Stimulated activated CD4-positive, alpha-beta T cell treated with anti-CD3 and anti-CD28 coated beads, Interleukin-1b, Interleukin-23, amount 100 ng/mL, for 4 hours (primary cell): ENCODE measurements at regions not wholly inside any gene's neighbourhood (a gene's known extent, or its start where the extent isn't known, plus 50 kb on each side); places are given as distances from the start of the nearest gene placed in this dataset.
"Not testable (repeated sequence)": the region's sequence is repeated elsewhere in the genome, so short reads cannot be mapped to it uniquely, and the experiment has no call there.

Experiments used
- DNase-seq, 2 donors: peaks; one replicate each; pipeline ENCODE4 v3.0.0-alpha.2; 2020; ENCODE audit warnings: low read depth in 2 of 2

GRCh38 chr15:20003471-20003870 is 538.1 kb downstream of the GOLGA6L6 start:
- DNase-seq: not testable (repeated sequence)

GRCh38 chr15:20002560-20002959 is 539.0 kb downstream of the GOLGA6L6 start:
- not testable (repeated sequence) for DNase-seq

- not testable (repeated sequence) for DNase-seq
Observed at GRCh38 chr15:19996574-19997194, 544.9 kb downstream of the GOLGA6L6 start.

DNA sequence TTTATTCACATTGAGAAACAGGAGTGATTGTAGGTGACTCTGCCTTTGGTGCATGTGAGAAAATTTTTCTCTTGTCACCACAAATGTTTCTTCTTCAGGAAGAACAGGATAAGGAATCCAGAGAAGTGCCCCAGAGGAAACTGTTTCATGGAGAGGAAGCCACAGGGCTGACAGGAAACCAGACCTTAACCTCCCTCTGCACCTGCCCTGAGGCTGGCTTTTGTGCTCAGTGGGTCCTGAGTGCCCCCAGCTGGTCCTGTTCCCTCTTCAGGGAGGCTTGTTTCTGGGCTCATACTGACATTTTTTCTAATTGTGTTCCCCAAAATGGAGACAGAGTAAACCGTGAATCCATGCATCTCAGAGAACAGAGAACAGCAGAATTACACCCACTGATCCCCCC is 546.3 kb downstream of the GOLGA6L6 start:
- not testable (repeated sequence) for DNase-seq

DNA sequence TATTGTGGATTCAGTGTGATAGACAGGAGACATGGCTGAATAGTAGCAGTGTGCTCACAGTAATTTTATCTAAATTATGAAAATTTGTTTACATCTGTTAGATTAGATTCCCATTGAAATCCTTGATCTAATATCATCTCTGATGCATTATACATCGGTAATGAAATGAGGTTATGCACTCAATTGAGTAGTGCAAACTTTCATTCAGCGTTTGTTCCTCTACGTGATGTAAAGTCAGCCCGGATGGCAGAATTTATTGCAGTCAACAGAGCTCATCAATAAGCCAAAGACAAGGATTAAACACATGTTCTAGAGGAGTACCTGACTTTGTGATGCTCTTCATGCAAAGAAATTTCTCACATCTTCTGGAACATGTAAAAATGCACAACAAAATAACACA is 549.2 kb downstream of the GOLGA6L6 start:
- no peak for DNase-seq

DNA sequence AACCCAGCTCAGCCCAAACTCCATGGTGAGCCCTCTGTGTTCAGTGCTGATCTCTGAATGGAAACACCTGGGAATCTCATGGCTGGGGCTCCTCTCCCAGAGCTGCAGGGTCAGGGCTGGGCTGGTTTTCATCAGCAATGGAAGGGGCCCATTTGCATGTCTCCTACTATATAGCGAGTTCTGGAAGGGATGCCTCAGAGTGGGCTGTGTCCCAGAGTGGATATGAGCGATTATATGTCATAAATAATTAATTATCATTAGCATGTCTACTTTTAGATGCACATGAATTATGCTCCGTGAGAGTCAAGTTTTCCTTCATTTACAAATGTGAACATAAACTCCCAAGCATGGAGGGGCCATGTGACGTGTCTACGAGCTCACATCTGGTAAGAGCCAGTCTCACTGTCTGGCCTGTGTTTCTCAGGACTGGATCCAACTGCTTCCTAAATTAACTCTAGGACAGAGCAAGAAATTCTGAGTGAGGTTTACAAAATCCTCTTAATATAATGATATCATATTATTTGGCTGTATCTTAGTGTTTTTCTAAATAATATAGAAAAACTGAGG is 553.4 kb downstream of the GOLGA6L6 start:
- no peak for DNase-seq

DNA sequence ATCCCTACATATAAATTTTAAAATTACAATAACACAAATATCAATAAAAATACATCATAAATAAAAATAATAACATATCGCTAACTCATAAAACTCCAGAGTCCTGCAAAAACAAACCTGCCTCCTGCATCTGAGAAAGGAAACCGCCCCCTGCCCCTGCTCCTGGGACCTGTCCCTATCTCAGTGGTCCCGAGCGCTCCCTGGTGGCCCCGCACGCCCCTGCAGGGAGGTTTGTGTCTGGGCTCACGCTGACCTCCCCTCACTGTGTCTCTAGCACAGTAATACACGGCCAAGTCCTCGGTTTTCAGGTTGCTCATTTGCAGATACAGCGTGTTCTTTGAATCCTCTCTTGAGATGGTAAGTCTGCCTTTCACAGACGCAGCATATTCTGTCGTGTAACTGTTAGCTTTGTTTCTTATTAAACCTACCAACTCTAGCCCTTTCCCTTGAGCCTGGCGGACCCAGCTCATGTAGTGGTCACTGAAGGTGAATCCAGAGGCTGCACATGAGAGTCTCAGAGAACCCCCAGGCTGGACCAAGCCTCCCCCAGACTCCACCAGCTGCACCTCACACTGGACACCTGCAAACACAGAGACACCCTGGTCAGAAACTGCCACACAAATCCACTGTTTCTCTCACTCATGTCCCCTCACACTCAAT is 554.1 kb downstream of the GOLGA6L6 start:
- DNase-seq: no peak

GRCh38 chr15:19984101-19984500 is 557.5 kb downstream of the GOLGA6L6 start:
- no peak for DNase-seq

GRCh38 chr15:19974998-19975397 is 566.6 kb downstream of the GOLGA6L6 start:
- DNase-seq: no peak

DNA sequence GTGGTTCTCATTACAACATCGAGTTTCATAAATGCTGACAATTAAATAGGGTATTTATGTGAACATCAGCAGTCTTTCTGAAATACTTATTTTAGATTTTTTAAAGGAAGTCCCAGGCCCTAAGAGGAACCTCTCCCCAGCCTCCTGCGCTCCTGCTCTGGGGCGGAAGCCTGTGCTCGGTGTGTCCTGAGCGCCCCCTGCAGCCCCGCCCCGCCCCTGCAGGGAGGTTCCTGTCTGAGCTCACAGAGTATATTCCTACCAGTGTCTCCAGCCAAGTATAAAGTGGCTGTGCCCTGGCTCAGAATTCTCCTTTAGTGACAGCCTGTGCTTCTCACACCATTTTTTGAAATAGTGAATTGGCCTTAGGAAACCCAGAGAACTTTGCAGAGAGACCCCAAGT is 567.9 kb downstream of the GOLGA6L6 start:
- no peak for DNase-seq

DNA sequence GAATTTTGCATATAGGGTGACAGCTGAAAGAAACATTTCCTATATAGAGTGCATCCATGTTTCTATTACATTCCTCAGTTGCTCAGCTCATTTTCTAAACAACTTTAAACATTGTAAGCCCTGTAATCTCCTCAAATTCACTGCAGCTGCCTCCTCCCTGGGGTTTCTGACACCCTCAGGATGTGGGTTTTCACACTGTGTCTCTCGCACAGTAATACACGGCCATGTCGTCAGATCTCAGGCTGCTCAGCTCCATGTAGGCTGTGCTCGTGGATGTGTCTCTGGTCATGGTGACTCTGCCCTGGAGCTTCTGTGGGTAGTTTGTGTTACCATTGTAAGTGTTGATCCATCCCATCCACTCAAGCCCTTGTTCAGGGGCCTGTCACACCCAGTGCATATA is 569.0 kb downstream of the GOLGA6L6 start:
- not testable (repeated sequence) for DNase-seq

GRCh38 chr15:19965574-19965973 is 576.0 kb downstream of the GOLGA6L6 start:
- DNase-seq: not testable (repeated sequence)

DNA sequence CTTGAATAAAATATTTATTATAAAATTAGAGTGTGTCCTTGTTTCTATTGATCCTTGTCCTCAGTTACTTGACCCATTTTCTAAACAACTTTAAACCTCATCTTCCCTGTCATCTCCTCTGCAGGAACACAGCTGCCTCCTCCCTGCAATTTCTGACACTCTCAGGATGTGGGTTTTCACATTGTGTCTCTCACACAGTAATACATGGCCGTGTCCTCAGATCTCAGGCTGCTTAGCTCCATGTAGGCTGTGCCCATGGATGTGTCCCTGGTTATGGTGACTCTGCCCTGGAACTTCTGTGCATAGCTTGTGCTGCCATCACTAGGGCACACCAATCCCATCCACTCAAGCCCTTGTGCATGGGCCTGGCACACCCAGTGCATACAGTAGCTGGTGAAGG is 577.1 kb downstream of the GOLGA6L6 start:
- not testable (repeated sequence) for DNase-seq

GRCh38 chr15:19956124-19956796 is 585.3 kb downstream of the GOLGA6L6 start:
- no peak for DNase-seq

- no peak for DNase-seq
Observed at GRCh38 chr15:19944261-19944888, 597.2 kb downstream of the GOLGA6L6 start.

- DNase-seq: no peak
Observed at GRCh38 chr15:19943515-19943914, 598.1 kb downstream of the GOLGA6L6 start.

DNA sequence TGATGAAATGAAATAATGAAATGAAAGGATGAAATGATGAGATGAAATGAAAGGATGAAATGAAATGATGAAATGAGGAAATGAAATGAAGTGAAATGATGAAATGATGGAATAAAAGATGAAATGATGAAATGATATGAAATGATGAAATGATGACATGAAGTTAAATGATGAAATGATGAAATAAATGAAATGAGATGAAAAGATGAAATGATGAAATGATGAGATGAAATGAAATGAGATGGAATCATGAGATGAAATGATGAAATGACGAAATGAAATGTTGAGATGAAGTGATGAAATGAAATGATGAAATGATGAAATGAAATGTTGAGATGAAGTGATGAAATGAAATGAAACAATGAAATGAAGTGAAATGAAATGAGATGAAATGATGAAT is 638.3 kb downstream of the GOLGA6L6 start:
- DNase-seq: not testable (repeated sequence)

- DNase-seq: not testable (repeated sequence)
Observed at GRCh38 chr15:19902388-19902787, 639.2 kb downstream of the GOLGA6L6 start.

- not testable (repeated sequence) for DNase-seq
Observed at GRCh38 chr15:19901414-19901813, 640.2 kb downstream of the GOLGA6L6 start.

GRCh38 chr15:19899021-19899824 is 642.4 kb downstream of the GOLGA6L6 start:
- DNase-seq: no peak

DNA sequence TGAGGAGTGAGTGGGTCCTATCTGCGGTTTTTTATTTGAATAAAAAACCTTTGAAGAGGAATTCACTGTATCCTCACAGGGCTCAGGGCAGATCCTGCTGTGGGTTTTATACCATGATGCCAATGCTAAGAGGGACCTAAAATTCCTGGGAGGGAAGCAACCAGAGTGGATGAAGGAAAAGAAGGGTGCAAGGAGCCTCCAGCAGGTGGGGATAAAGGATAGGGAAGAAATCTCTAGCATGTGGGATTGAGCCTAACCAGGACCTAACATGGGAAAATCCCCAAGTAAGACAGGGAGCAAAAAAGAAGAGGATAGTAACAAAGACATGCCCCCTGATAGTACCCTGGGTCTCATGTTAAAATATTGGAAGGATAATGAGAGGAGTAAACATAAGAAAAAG is 652.8 kb downstream of the GOLGA6L6 start:
- not testable (repeated sequence) for DNase-seq
